HEK293 (cell line): ENCODE measurements at regions not wholly inside any gene's neighbourhood (a gene's known extent, or its start where the extent isn't known, plus 50 kb on each side); places are given as distances from the start of the nearest gene placed in this dataset.

Experiments
- CTCF ChIA-PET: fragments of 350-600 bp; formaldehyde crosslinking; extraction: SDS; loops from one replicate; lab custom pipeline; 2021; ENCODE audit warnings: antibody characterized with exemption; lab: Yijun Ruan, JAX
- POLR2A ChIA-PET: fragments of 300-600 bp; formaldehyde crosslinking; extraction: SDS; loops from one replicate; lab custom pipeline; 2020; ENCODE audit warnings: antibody characterized with exemption, inconsistent platforms; lab: Yijun Ruan, JAX
- H3K27ac ChIP-seq: fragments of 200-500 bp; sonication (Bioruptor generic); 2 replicates; pipeline ENCODE4 v1.5.1; 2014; ENCODE audit warnings: low read depth, low read length, control low read depth, inconsistent platforms; ENCODE audit errors: extremely low read depth
- H3K36me3 ChIP-seq, 2 experiments: fragments of 200-500 bp in 1 of 2; sonication (Bioruptor generic) in 1 of 2; 1 replicate in 1 of 2; 2 replicates in 1 of 2; pipeline ENCODE4 v1.5.1; 2014 to 2017; ENCODE audit warnings: inconsistent platforms in 2 of 2, low read length in 2 of 2; ENCODE audit not compliant: control insufficient read depth in 2 of 2, insufficient read depth in 1 of 2
- H3K4me1 ChIP-seq: fragments of 200-500 bp; sonication (Bioruptor generic); 2 replicates; pipeline ENCODE4 v1.5.1; 2014; ENCODE audit warnings: mild to moderate bottlenecking, low read length, inconsistent platforms; ENCODE audit not compliant: control insufficient read depth, insufficient read depth
- H3K4me3 ChIP-seq: 2 replicates; pipeline ENCODE4 v1.5.1; 2011; ENCODE audit warnings: low read depth, mild to moderate bottlenecking, control low read depth, low read length, moderate library complexity
- H3K9me3 ChIP-seq: fragments of 200-500 bp; sonication (Bioruptor generic); 2 replicates; pipeline ENCODE4 v1.5.1; 2014; ENCODE audit warnings: low read depth, low read length, inconsistent platforms; ENCODE audit not compliant: control insufficient read depth, insufficient read depth
- BCL11B ChIP-seq: fragments of 450-650 bp; formaldehyde crosslinking; IDR thresholded peaks from 2 replicates; pipeline ENCODE4 v1.5.1; 2016; ENCODE audit warnings: low read depth, missing biosample characterization, missing genetic modification characterization
- IKZF3 ChIP-seq: fragments of 450-650 bp; IDR thresholded peaks from 2 replicates; pipeline ENCODE4 v1.5.0; 2018; ENCODE audit warnings: missing biosample characterization, mild to moderate bottlenecking, missing genetic modification characterization, moderate library complexity
- KLF16 ChIP-seq: fragments of 450-650 bp; formaldehyde crosslinking; IDR thresholded peaks from 2 replicates; pipeline ENCODE4 v1.5.1; 2017; ENCODE audit warnings: missing biosample characterization, missing genetic modification characterization
- REPIN1 ChIP-seq: fragments of 450-650 bp; formaldehyde crosslinking; IDR thresholded peaks from 2 replicates; pipeline ENCODE4 v1.5.1; 2017; ENCODE audit warnings: missing biosample characterization, missing genetic modification characterization, low read depth
- SP2 ChIP-seq: fragments of 450-650 bp; formaldehyde crosslinking; IDR thresholded peaks from 2 replicates; pipeline ENCODE4 v1.5.1; 2016; ENCODE audit warnings: missing biosample characterization, missing genetic modification characterization
- TCF7L2 ChIP-seq: IDR thresholded peaks from 2 replicates; pipeline ENCODE4 v1.6.1; 2011; ENCODE audit warnings: low read depth, mild to moderate bottlenecking, inconsistent platforms, low read length, moderate library complexity, borderline replicate concordance
- ZNF132 ChIP-seq: fragments of 450-650 bp; formaldehyde crosslinking; IDR thresholded peaks from 2 replicates; pipeline ENCODE4 v1.5.1; 2017; ENCODE audit warnings: missing biosample characterization, missing genetic modification characterization, borderline replicate concordance
- ZNF138 ChIP-seq: fragments of 450-650 bp; formaldehyde crosslinking; IDR thresholded peaks from 2 replicates; pipeline ENCODE4 v1.5.1; 2016; ENCODE audit warnings: missing biosample characterization, missing genetic modification characterization, borderline replicate concordance
- ZNF16 ChIP-seq: fragments of 450-650 bp; formaldehyde crosslinking; IDR thresholded peaks from 2 replicates; pipeline ENCODE4 v1.5.1; 2016; ENCODE audit warnings: low read depth, missing biosample characterization, missing genetic modification characterization
- ZNF239 ChIP-seq: fragments of 450-650 bp; formaldehyde crosslinking; IDR thresholded peaks from 2 replicates; pipeline ENCODE4 v1.5.1; 2016; ENCODE audit warnings: missing biosample characterization, missing genetic modification characterization
- ZNF266 ChIP-seq: fragments of 450-650 bp; formaldehyde crosslinking; IDR thresholded peaks from 2 replicates; pipeline ENCODE4 v1.5.1; 2016; ENCODE audit warnings: missing biosample characterization, missing genetic modification characterization, low read depth
- ZNF280D ChIP-seq: fragments of 450-650 bp; formaldehyde crosslinking; IDR thresholded peaks from 2 replicates; pipeline ENCODE4 v1.5.1; 2016; ENCODE audit warnings: missing biosample characterization, missing genetic modification characterization
- ZNF404 ChIP-seq: fragments of 450-650 bp; formaldehyde crosslinking; IDR thresholded peaks from 2 replicates; pipeline ENCODE4 v1.5.1; 2017; ENCODE audit warnings: missing biosample characterization, missing genetic modification characterization
- ZNF449 ChIP-seq: fragments of 450-650 bp; formaldehyde crosslinking; IDR thresholded peaks from 2 replicates; pipeline ENCODE4 v1.5.1; 2017; ENCODE audit warnings: missing biosample characterization, mild to moderate bottlenecking, missing genetic modification characterization, moderate library complexity
- ZNF501 ChIP-seq: fragments of 450-650 bp; formaldehyde crosslinking; IDR thresholded peaks from 2 replicates; pipeline ENCODE4 v1.5.1; 2016; ENCODE audit warnings: missing biosample characterization, missing genetic modification characterization
- ZNF510 ChIP-seq: fragments of 450-650 bp; formaldehyde crosslinking; IDR thresholded peaks from 2 replicates; pipeline ENCODE4 v1.5.1; 2018; ENCODE audit warnings: mild to moderate bottlenecking, missing genetic modification characterization, missing biosample characterization; ENCODE audit not compliant: insufficient replicate concordance
- ZNF513 ChIP-seq: fragments of 450-650 bp; IDR thresholded peaks from 2 replicates; pipeline ENCODE4 v1.5.1; 2018; ENCODE audit warnings: missing biosample characterization, missing genetic modification characterization
- ZNF514 ChIP-seq: fragments of 450-650 bp; formaldehyde crosslinking; IDR thresholded peaks from 2 replicates; pipeline ENCODE4 v1.5.1; 2016; ENCODE audit warnings: missing biosample characterization, missing genetic modification characterization
- ZNF610 ChIP-seq: fragments of 450-650 bp; formaldehyde crosslinking; IDR thresholded peaks from 2 replicates; pipeline ENCODE4 v1.5.1; 2016; ENCODE audit warnings: missing biosample characterization, missing genetic modification characterization, borderline replicate concordance
- ZNF747 ChIP-seq: fragments of 450-650 bp; formaldehyde crosslinking; IDR thresholded peaks from 2 replicates; pipeline ENCODE4 v1.5.1; 2016; ENCODE audit warnings: missing biosample characterization, missing genetic modification characterization
- ZNF768 ChIP-seq: fragments of 450-650 bp; formaldehyde crosslinking; IDR thresholded peaks from 2 replicates; pipeline ENCODE4 v1.5.1; 2018; ENCODE audit warnings: missing biosample characterization, mild to moderate bottlenecking, missing genetic modification characterization
- ZNF791 ChIP-seq: fragments of 450-650 bp; formaldehyde crosslinking; IDR thresholded peaks from 2 replicates; pipeline ENCODE4 v1.5.1; 2016; ENCODE audit warnings: missing biosample characterization, missing genetic modification characterization
- ZNF830 ChIP-seq: fragments of 450-650 bp; IDR thresholded peaks from 2 replicates; pipeline ENCODE4 v1.5.0; 2018; ENCODE audit warnings: missing biosample characterization, missing genetic modification characterization, low read depth, mild to moderate bottlenecking, moderate library complexity

GRCh38 chr14:101022916-101023435 is 119.5 kb upstream of the RTL1 start:
- H3K9me3 ChIP-seq = no peaks in the 10 kb centered on the region
- ChIA-PET CTCF (no interaction called here), POLR2A (no interaction called here)
- no peak overlapping the region for H3K27ac ChIP-seq
- H3K4me3 ChIP-seq = no peak overlapping the region
- H3K36me3 ChIP-seq = no peaks in the 10 kb centered on the region
- no peaks in the 10 kb centered on the region for H3K4me1 ChIP-seq
- TF ChIP-seq IKZF3 (tag by site-specific recombination) (no peak), BCL11B (tag by site-specific recombination) (no peak), REPIN1 (no peak), ZNF513 (no peak), ZNF791 (tag by site-specific recombination) (no peak), ZNF239 (tag by site-specific recombination) (no peak), ZNF501 (tag by site-specific recombination) (no peak), TCF7L2 (no peak), ZNF610 (tag by site-specific recombination) (no peak), ZNF510 (tag by site-specific recombination) (no peak), ZNF514 (no peak), ZNF449 (tag by site-specific recombination) (no peak), ZNF747 (tag by site-specific recombination) (no peak)

- TF ChIP-seq ZNF138 (no peak), ZNF610 (tag by site-specific recombination) (no peak), ZNF280D (no peak), ZNF404 (tag by site-specific recombination) (no peak), KLF16 (no peak), ZNF830 (tag by site-specific recombination) (no peak), ZNF132 (no peak), ZNF266 (tag by site-specific recombination) (no peak), ZNF16 (tag by site-specific recombination) (no peak), SP2 (tag by site-specific recombination) (no peak), ZNF768 (tag by site-specific recombination) (no peak)
Measured at GRCh38 chr14:101024686-101025085, 121.2 kb upstream of the RTL1 start.

More at GRCh38 chr14:101024686-101025085, 121.2 kb upstream of the RTL1 start:
- Histone ChIP-seq H3K27ac (no peak overlapping the region), H3K9me3 (no peaks in the 10 kb centered on the region), H3K36me3 (no peaks in the 10 kb centered on the region), H3K4me1 (no peaks in the 10 kb centered on the region), H3K4me3 (no peak overlapping the region)
- POLR2A ChIA-PET = no interaction called here
- CTCF ChIA-PET = interaction anchor here (0.7 kb wide), 1 partner anchor 362 kb away, joined by 4 read pairs; no protein-coding TSS in a partner anchor
